HG03159 (cell line): ENCODE measurements at regions not wholly inside any gene's neighbourhood (a gene's known extent, or its start where the extent isn't known, plus 50 kb on each side); places are given as distances from the start of the nearest gene placed in this dataset.

Experiments used
- ATAC-seq: cut with Tn5 transposase; IDR thresholded peaks from one replicate; pipeline ENCODE4 v1.9.1; 2021; ENCODE audit warnings: mild to moderate bottlenecking, moderate library complexity; ENCODE audit not compliant: unreplicated experiment

DNA sequence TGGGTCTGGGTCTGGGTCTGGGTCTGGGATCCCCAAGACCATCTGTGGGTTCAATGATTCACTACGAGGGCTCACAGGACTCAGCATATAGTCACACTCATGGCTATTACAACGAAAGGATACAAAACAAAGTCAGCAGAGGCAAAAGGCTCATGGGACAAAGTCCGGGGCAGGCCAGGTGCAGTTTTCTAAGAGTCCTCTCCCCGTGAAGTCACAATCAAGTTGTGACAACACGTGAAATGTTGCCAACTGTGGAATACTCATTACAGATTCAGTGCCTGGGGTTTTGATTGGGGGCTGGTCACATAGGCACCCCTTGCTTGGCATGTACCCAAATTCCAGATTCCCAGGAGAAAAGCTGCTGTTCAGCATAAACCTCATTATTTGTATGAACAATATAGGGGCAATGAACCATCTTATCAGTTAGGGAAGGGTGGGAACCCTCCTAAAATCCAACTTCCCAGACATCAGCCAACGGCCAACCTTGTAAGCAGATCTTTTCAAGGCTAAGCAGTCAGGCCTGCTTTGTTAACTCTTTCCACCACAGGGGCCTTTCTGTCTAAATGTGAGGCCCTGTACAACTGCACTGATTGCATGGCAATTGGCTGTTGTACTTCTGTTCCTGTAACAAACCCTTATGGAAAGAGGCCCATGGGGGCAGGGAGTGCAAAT lies 58.2 kb upstream of the DIPK2B start:
- ATAC-seq = no peak
